HG02884 (cell line): ENCODE measurements at regions not wholly inside any gene's neighbourhood (a gene's known extent, or its start where the extent isn't known, plus 50 kb on each side); places are given as distances from the start of the nearest gene placed in this dataset.
"Not testable (repeated sequence)": the region's sequence is repeated elsewhere in the genome, so short reads cannot be mapped to it uniquely, and the experiment has no call there.

ENCODE experiments used
- ATAC-seq: cut with Tn5 transposase; IDR thresholded peaks from one replicate; pipeline ENCODE4 v1.9.1; 2021; ENCODE audit warnings: mild to moderate bottlenecking, moderate library complexity; ENCODE audit not compliant: unreplicated experiment

GRCh38 chr12:94863321-94864035, 140.0 kb downstream of the NDUFA12 start:
- ATAC-seq, result no peak

GRCh38 chr12:94862421-94862820, 141.1 kb downstream of the NDUFA12 start:
- no peak for ATAC-seq

GRCh38 chr12:94856324-94856723, 147.2 kb downstream of the NDUFA12 start:
- no peak for ATAC-seq

GRCh38 chr12:94855853-94856252, 147.6 kb downstream of the NDUFA12 start:
- no peak for ATAC-seq

- ATAC-seq, result no peak
These were observed 152.0 kb downstream of the NDUFA12 start for GRCh38 chr12:94851396-94852028.

- ATAC-seq, result no peak
These were observed 154.0 kb downstream of the NDUFA12 start for GRCh38 chr12:94849411-94849976.

- no peak for ATAC-seq
These were observed 154.5 kb downstream of the NDUFA12 start for GRCh38 chr12:94848966-94849365.

GRCh38 chr12:94845110-94845509, 158.4 kb downstream of the NDUFA12 start:
- no peak for ATAC-seq

- no peak for ATAC-seq
These were observed 159.0 kb downstream of the NDUFA12 start for GRCh38 chr12:94844452-94844851.

- ATAC-seq, result no peak
These were observed 161.4 kb downstream of the NDUFA12 start for GRCh38 chr12:94841904-94842610.

- no peak for ATAC-seq
These were observed 162.3 kb downstream of the NDUFA12 start for GRCh38 chr12:94841177-94841576.

- peak; percentile 76 for ATAC-seq
These were observed 164.2 kb downstream of the NDUFA12 start for GRCh38 chr12:94839347-94839746.

GRCh38 chr12:94836952-94837670, 166.4 kb downstream of the NDUFA12 start:
- ATAC-seq, result not testable (repeated sequence)

GRCh38 chr12:94834036-94834625, 169.4 kb downstream of the NDUFA12 start:
- ATAC-seq, result no peak

- ATAC-seq, result no peak
These were observed 170.5 kb downstream of the NDUFA12 start for GRCh38 chr12:94832780-94833681.

GRCh38 chr12:94832105-94832504, 171.4 kb downstream of the NDUFA12 start:
- no peak for ATAC-seq

- ATAC-seq, result peak; percentile 77
These were observed 172.3 kb downstream of the NDUFA12 start for GRCh38 chr12:94831081-94831751.

- no peak for ATAC-seq
These were observed 173.9 kb downstream of the NDUFA12 start for GRCh38 chr12:94829552-94829951.

GRCh38 chr12:94819011-94819410, 168.7 kb upstream of the TMCC3 start:
- no peak for ATAC-seq
